ENCODE measurements at regions not wholly inside any gene's neighbourhood (a gene's known extent, or its start where the extent isn't known, plus 50 kb on each side); places are given as distances from the start of the nearest gene placed in this dataset.

DNA sequence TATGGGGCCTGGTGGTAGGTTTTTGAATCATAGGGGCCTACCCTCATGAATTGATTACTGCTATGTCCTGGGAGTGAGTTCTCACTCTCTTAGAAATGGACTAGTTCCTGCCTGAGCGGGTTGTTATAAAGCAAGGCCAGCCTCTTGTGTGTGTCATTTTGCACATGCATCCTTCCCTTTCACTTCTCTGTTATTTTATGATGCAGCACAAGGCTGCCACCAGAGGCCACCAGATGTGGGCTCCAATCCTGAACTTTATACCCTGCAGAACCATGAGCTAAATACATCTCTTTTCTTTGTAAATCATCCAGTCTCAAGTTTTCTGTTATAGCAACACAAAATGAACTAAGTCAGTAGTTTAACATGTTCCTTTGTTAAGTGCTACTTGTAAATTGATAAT lies 251.4 kb downstream of the BLID start:
- Histone ChIP-seq H2BK5ac (ENCODE audit: insufficient read length, low read length) (no peak overlapping the region), H2BK15ac (ENCODE audit: low read depth, low read length) (no peak overlapping the region), H3K79me2 (ENCODE audit: insufficient read depth, low read length) (no peaks in the 10 kb centered on the region), H4K5ac (ENCODE audit: insufficient read length, low read depth, low read length) (no peak overlapping the region), H3K23ac (ENCODE audit: insufficient read length, low read depth, low read length) (no peak overlapping the region), H3K4me1 (ENCODE audit: insufficient read depth, low read length) (no peaks in the 10 kb centered on the region), H3K56ac (ENCODE audit: insufficient read length, low read depth, low read length) (no peak overlapping the region), H2BK12ac (ENCODE audit: insufficient read length, low read depth, low read length) (no peak overlapping the region), H2AK5ac (ENCODE audit: insufficient read length, low read length) (no peak overlapping the region), H4K8ac (replicated peaks; ENCODE audit: insufficient read length, low read depth, low read length) (no peak overlapping the region), H4K91ac (ENCODE audit: insufficient read length, low read depth, low read length) (no peak overlapping the region), H3K18ac (ENCODE audit: insufficient read length, low read depth, low read length) (no peak overlapping the region), H3K27me3 (ENCODE audit: insufficient read depth, low read length) (no peaks in the 10 kb centered on the region), H2BK20ac (ENCODE audit: low read depth, low read length, poor library complexity, severe bottlenecking) (no peak overlapping the region), H2AFZ (ENCODE audit: low read length) (no peak overlapping the region), H3K9me3 (ENCODE audit: control insufficient read depth, low read depth, low read length) (no peaks in the 10 kb centered on the region), H3K4ac (ENCODE audit: low read depth, low read length) (no peak overlapping the region), H3K9ac (ENCODE audit: extremely low read depth, insufficient read length, low read length) (no peak overlapping the region), H3K23me2 (ENCODE audit: insufficient read length, low read depth, low read length, poor library complexity, severe bottlenecking) (no peaks in the 10 kb centered on the region), H3K14ac (ENCODE audit: insufficient read depth, low read length) (no peak overlapping the region), H3K79me1 (ENCODE audit: insufficient read depth, low read depth, low read length, poor library complexity, severe bottlenecking) (no peaks in the 10 kb centered on the region), H2BK120ac (ENCODE audit: low read depth, low read length, poor library complexity, severe bottlenecking) (no peak overlapping the region), H3T11ph (ENCODE audit: low read length) (no peak overlapping the region), H3K4me2 (ENCODE audit: insufficient read depth, insufficient read length, low read length) (no peak overlapping the region), H3K27ac (ENCODE audit: insufficient read length, low read depth, low read length) (no peak overlapping the region), H4K20me1 (ENCODE audit: control insufficient read depth, insufficient read depth, insufficient read length) (no peaks in the 10 kb centered on the region)
- TF ChIP-seq, protein P1, sequence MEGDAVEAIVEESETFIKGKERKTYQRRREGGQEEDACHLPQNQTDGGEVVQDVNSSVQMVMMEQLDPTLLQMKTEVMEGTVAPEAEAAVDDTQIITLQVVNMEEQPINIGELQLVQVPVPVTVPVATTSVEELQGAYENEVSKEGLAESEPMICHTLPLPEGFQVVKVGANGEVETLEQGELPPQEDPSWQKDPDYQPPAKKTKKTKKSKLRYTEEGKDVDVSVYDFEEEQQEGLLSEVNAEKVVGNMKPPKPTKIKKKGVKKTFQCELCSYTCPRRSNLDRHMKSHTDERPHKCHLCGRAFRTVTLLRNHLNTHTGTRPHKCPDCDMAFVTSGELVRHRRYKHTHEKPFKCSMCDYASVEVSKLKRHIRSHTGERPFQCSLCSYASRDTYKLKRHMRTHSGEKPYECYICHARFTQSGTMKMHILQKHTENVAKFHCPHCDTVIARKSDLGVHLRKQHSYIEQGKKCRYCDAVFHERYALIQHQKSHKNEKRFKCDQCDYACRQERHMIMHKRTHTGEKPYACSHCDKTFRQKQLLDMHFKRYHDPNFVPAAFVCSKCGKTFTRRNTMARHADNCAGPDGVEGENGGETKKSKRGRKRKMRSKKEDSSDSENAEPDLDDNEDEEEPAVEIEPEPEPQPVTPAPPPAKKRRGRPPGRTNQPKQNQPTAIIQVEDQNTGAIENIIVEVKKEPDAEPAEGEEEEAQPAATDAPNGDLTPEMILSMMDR (conservative IDR thresholded peaks at IDR 0.05), result no peak
- no peak overlapping the region for H3K4me3 Mint-ChIP-seq
- no peak for DNase-seq
- H3K27me3 Mint-ChIP-seq (ENCODE audit: low read depth), result no peaks in the 10 kb centered on the region; the same call in 1 of the 2 replicates
- peaks cover 0 to 3% (median 0%) of the 10 kb centered on the region in 3 experiments; a peak in 4 of 7 replicates for H3K36me3 Mint-ChIP-seq (ENCODE audit: insufficient read depth in 1 of 3, low read depth in 3 of 3)
- peaks cover 3 to 5% of the 10 kb centered on the region in 2 experiments; a peak in 3 of 4 replicates for H3K4me1 Mint-ChIP-seq
- H3K9me3 Mint-ChIP-seq, result peaks cover 4 to 5% of the 10 kb centered on the region in 2 experiments; a peak in 4 of 5 replicates
- WGBS (ENCODE audit: extremely low coverage, insufficient read length, low lambda C conversion rate), result no CpG with 5 or more reads among the region's 1 CpG
- no peak overlapping the region for H3K27ac Mint-ChIP-seq
